ENCODE measurements at regions not wholly inside any gene's neighbourhood (a gene's known extent, or its start where the extent isn't known, plus 50 kb on each side); places are given as distances from the start of the nearest gene placed in this dataset.

DNA sequence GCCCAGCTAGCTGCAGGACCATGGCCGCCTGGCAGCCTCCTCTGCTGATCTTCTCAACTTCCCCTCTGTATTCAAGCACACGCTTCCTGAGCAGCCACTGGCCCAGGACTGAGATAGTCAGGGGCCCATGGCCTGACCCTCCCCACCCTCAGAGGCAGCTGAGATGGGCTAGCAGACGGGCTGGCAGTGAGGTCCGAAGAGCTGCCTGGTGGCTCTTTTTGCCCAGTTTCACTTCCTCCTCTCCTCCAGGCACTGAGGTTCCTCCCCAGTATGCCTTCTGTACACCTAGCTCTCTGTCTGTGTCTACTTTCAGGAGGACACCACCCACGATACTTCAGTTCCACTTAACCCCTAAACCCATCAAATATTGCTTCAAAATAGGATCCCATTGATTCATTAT, 395.6 kb downstream of the TNS3 start:
- Histone ChIP-seq H3K27ac (ENCODE audit: low read depth, low read length) (no peak overlapping the region), H3K27me3 (ENCODE audit: control insufficient read depth, insufficient read depth, low read length) (peaks cover 27% of the 10 kb centered on the region), H3K4me3 (ENCODE audit: low read depth, low read length) (no peak overlapping the region), H3K9me3 (ENCODE audit: control insufficient read depth, insufficient read depth, low read length) (no peaks in the 10 kb centered on the region)
- no peak for DNase-seq (ENCODE audit: low read depth, low spot score)
- TF ChIP-seq, protein P1, sequence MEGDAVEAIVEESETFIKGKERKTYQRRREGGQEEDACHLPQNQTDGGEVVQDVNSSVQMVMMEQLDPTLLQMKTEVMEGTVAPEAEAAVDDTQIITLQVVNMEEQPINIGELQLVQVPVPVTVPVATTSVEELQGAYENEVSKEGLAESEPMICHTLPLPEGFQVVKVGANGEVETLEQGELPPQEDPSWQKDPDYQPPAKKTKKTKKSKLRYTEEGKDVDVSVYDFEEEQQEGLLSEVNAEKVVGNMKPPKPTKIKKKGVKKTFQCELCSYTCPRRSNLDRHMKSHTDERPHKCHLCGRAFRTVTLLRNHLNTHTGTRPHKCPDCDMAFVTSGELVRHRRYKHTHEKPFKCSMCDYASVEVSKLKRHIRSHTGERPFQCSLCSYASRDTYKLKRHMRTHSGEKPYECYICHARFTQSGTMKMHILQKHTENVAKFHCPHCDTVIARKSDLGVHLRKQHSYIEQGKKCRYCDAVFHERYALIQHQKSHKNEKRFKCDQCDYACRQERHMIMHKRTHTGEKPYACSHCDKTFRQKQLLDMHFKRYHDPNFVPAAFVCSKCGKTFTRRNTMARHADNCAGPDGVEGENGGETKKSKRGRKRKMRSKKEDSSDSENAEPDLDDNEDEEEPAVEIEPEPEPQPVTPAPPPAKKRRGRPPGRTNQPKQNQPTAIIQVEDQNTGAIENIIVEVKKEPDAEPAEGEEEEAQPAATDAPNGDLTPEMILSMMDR (IDR thresholded peaks at IDR 0.05; ENCODE audit: low read depth, low read length): no peak
- ChIA-PET CTCF (interaction anchor here (0.7 to 1.0 kb wide), 2 partner anchors 68 to 249 kb away, joined by 4 read pairs; no protein-coding TSS in a partner anchor), POLR2A (no interaction called here)

DNA sequence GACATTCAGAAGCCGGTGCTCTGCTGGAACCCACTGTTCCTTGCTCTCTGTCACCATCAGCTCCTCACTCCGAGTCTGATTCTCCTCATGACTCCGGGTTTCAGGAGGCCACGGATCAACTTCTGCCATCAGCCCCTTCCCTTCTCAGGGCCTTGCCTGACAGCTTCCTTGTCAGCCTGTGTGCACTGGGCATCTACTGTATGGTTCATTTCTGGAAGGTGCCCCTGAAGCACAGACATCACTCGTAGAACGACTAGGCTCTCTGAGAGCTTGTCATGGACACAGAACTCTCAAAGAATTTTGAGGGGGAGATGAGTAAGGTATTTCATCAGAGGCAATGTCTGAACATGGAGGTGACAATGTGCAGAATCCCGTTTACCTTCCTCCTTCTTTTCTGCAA, 396.1 kb downstream of the TNS3 start:
- Histone ChIP-seq H3K27ac (ENCODE audit: low read depth, low read length) (no peak overlapping the region), H3K9me3 (ENCODE audit: control insufficient read depth, insufficient read depth, low read length) (no peaks in the 10 kb centered on the region), H3K27me3 (ENCODE audit: control insufficient read depth, insufficient read depth, low read length) (peaks cover 25% of the 10 kb centered on the region), H3K4me3 (ENCODE audit: low read depth, low read length) (no peak overlapping the region)
- ChIA-PET CTCF (interaction anchor here (0.8 to 1.0 kb wide), 2 partner anchors 68 to 1263 kb away, joined by 3 to 4 read pairs; no protein-coding TSS in a partner anchor), POLR2A (no interaction called here)
- TF ChIP-seq, protein P1 (IDR thresholded peaks at IDR 0.05; ENCODE audit: low read depth, low read length): no peak
- DNase-seq (ENCODE audit: low read depth, low spot score): no peak

DNA sequence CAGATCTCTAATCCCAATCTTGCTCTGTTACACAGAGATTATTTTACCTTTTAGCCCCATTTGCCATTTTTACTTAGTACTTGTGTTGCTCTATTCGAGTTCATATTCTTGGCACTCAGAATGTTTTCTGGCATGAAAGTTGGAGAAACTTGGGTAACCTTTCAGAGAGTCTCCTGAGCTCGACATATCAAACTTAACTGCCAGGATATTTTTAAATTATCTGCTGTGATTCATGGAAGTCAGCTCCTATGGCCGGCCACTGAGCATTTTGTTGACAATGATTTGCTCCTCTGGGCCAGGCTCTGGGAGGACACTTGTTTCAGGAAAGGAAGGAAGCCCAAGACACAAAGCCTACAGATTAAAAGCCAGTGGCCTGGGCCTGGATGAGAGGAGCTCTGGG, 396.7 kb downstream of the TNS3 start:
- H3K4me3 ChIP-seq (ENCODE audit: low read depth, low read length): no peak overlapping the region
- no peaks in the 10 kb centered on the region for H3K9me3 ChIP-seq (ENCODE audit: control insufficient read depth, insufficient read depth, low read length)
- ChIA-PET CTCF (interaction anchor here (0.8 kb wide), 1 partner anchor 1263 kb away, joined by 3 read pairs; no protein-coding TSS in a partner anchor), POLR2A (no interaction called here)
- no peak for DNase-seq (ENCODE audit: low read depth, low spot score)
- TF ChIP-seq, protein P1 (IDR thresholded peaks at IDR 0.05; ENCODE audit: low read depth, low read length): no peak
- peaks cover 24% of the 10 kb centered on the region for H3K27me3 ChIP-seq (ENCODE audit: control insufficient read depth, insufficient read depth, low read length)
- H3K27ac ChIP-seq (ENCODE audit: low read depth, low read length): no peak overlapping the region

DNA sequence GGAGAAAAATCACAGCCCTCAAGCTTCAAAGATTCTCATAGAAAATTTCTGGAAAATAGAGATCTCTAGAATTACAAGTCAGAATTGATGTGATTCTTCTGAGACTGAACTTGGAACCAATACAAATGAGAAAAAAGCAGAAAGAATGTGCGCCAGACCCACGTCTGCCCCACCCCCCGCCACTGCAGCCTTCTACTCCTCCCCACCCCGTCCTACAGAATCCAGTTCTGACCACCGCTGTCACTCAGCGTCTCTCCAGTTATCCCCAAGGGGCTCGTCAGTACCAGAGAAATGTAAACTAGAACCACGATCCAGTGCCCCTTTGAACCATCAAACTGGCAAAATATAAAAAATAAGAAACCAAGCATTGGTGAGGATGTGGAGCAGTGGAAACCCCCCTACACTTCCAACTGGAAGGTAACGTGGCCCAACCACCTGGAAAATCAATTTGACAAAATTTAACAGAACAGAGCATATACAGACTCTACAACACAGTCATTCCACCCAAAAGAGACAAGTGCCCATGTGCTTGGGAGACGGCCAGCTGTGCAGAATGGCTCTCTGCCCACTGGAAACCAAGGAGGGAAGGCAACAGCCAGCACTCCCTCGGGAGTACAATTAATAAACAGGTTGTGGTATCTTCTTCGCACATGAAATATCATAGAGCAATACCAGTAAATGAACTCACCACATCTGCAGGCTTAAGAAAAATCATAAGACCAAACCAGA, 397.9 kb downstream of the TNS3 start:
- POLR2A ChIA-PET: no interaction called here
- DNase-seq (ENCODE audit: low read depth, low spot score): no peak

More for the DNA sequence above, 397.9 kb downstream of the TNS3 start:
- H3K4me3 ChIP-seq (ENCODE audit: low read depth, low read length): no peak overlapping the region
- CTCF ChIA-PET: interaction anchor here (1.1 to 5.7 kb wide), 2 partner anchors 1261 to 1294 kb away, joined by 4 to 47 read pairs; partner anchors contain the start of gene IGFBP3
- H3K27ac ChIP-seq (ENCODE audit: low read depth, low read length): no peak overlapping the region
- no peaks in the 10 kb centered on the region for H3K9me3 ChIP-seq (ENCODE audit: control insufficient read depth, insufficient read depth, low read length)
- TF ChIP-seq, protein P1 (IDR thresholded peaks at IDR 0.05; ENCODE audit: low read depth, low read length): no peak
- peaks cover 20% of the 10 kb centered on the region for H3K27me3 ChIP-seq (ENCODE audit: control insufficient read depth, insufficient read depth, low read length)
